ENCODE measurements at regions not wholly inside any gene's neighbourhood (a gene's known extent, or its start where the extent isn't known, plus 50 kb on each side); places are given as distances from the start of the nearest gene placed in this dataset.

DNA sequence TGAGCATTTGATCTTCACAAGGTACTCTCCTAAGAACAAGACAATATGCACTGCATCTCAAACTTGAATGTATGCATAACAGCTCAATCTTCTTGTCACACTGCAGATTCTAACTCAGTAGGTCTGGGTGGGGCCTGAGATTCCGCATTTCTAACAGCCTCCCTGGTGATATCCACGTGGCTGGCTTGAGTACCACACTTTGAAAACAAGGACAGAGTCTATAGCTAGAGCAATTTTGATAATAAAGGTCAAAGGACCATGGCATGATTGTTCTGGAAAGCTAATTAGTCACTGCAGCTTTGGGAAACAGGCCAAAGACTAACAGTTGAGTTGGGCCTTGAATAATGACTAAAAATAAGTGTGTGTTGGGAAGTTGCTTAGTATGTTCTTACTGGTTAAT, 213.3 kb downstream of the GBA3 start:
- DNase-seq (ENCODE audit: insufficient read length, low spot score) (no peak), FAIRE-seq (no peak)
- no peak for TF ChIP-seq SPI1 (IDR thresholded peaks at IDR 0.05; ENCODE audit: low read depth, low read length)
- TF ChIP-seq PAX5 (IDR thresholded peaks at IDR 0.05; ENCODE audit: insufficient read depth, low read length, severe bottlenecking), result no peak

DNA sequence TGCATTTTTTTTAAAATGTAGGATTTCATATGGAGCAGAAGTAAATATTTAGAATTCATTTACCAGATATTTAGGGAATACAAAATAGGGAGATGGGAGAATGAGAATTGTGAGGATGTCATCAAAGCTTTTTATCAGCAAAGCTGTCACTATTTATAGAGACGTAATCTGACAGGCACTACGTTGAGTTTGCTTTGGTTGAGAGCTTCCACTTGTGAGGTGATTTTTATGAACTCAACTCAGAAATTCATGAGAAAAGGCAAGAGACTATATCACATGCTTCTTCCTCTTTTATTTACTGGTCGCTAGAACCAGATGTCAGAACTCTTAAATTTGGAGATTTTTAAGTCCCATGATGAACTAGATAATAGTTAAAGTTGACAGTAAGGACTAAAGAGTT, 211.2 kb downstream of the GBA3 start:
- TF ChIP-seq TAF1 (IDR thresholded peaks at IDR 0.05; ENCODE audit: low read depth, low read length) (no peak), PAX5 (IDR thresholded peaks at IDR 0.05; ENCODE audit: insufficient read depth, low read length, severe bottlenecking) (no peak), POU2F2 (IDR thresholded peaks at IDR 0.05; ENCODE audit: low read depth, low read length) (no peak), POLR2AphosphoS5 (IDR thresholded peaks at IDR 0.05; ENCODE audit: low read depth, low read length) (no peak)
- no peak for FAIRE-seq
- DNase-seq (ENCODE audit: insufficient read length, low spot score), result no peak

DNA sequence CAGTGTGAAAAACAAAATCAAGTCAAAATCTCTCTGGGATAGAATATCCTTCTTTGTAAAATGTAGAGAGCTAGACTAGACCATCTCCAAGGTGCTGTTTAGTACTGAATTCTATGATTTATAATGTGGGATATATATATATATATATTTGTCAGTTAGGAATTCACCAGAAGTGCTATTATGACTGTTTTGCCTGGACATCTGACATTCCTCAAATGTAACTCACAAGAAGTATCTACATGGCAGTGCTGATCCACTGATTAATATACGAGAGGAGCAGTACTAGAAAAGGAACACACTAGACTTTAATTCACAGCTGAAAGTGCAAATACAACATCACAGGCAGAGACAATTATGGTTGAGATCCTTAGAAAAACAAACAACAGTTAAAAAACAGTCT, 208.9 kb downstream of the GBA3 start:
- TF ChIP-seq SPI1 (IDR thresholded peaks at IDR 0.05; ENCODE audit: low read depth, low read length) (no peak), POLR2A (IDR thresholded peaks at IDR 0.05; ENCODE audit: low read depth, low read length) (no peak), PAX5 (IDR thresholded peaks at IDR 0.05; ENCODE audit: insufficient read depth, low read length, severe bottlenecking) (no peak), POU2F2 (IDR thresholded peaks at IDR 0.05; ENCODE audit: low read depth, low read length) (no peak)
- no peak for FAIRE-seq
- no peak for DNase-seq (ENCODE audit: insufficient read length, low spot score)

DNA sequence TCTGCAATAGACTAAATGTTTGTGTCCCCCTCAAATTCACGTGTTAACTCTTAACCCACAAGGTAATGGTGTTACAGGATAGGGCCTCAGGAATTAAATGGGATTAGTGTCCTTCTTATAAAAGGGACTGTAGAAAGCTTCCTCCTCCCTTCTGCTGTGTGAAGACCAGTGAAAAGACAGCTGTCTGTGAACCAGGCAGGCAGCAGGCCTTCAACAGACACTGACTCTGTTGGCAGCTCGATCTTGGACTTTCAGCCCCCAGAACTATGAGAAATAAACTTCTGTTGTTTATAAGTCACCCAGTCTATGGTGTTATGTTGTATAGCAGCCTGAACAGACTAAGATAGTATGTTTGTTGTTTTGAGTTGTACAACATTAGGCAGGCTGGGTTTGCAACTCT, 208.1 kb downstream of the GBA3 start:
- FAIRE-seq (no peak), DNase-seq (ENCODE audit: insufficient read length, low spot score) (no peak)
- no peak for TF ChIP-seq POU2F2 (IDR thresholded peaks at IDR 0.05; ENCODE audit: low read depth, low read length)
- TF ChIP-seq POLR2AphosphoS5 (IDR thresholded peaks at IDR 0.05; ENCODE audit: low read depth, low read length), result no peak
- TF ChIP-seq POLR2A (IDR thresholded peaks at IDR 0.05; ENCODE audit: low read depth, low read length), result no peak
- TF ChIP-seq TAF1 (IDR thresholded peaks at IDR 0.05; ENCODE audit: low read depth, low read length), result no peak
- no peak for TF ChIP-seq PAX5 (IDR thresholded peaks at IDR 0.05; ENCODE audit: insufficient read depth, low read length, severe bottlenecking)
- TF ChIP-seq SPI1 (IDR thresholded peaks at IDR 0.05; ENCODE audit: low read depth, low read length), result no peak

DNA sequence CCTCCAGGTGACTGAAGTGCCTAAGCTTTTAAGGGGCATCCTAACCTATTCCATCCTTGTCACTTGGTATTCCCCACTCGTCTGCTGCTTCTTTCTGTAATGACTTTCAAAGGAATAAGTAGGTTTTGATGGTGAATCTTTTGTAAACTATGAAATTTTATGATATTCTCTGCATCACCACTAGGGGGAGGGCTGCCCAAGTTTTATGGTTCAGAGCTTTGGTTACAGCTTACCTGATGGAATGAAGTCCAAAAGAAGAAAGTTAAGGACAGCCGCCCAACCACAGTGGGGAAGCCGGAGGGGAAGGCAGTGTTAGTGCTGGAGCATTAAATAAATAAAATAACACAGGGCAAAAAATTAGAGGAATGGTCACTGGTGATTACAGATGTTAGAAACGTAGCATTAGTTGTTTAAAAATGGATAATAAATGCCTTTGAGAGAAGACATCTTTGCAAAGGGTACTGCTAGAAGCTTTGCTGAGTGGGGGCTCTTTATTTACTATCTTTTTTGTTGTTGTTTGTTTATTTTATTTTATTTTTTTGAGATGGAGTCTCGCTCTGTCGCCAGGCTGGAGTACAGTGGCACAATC, 204.9 kb downstream of the GBA3 start:
- TF ChIP-seq SPI1 (IDR thresholded peaks at IDR 0.05; ENCODE audit: low read depth, low read length) (no peak), POU2F2 (IDR thresholded peaks at IDR 0.05; ENCODE audit: low read depth, low read length) (no peak), POLR2A (IDR thresholded peaks at IDR 0.05; ENCODE audit: low read depth, low read length) (no peak)
- FAIRE-seq, result no peak
- peak; percentile 8 for DNase-seq (ENCODE audit: insufficient read length, low spot score)

DNA sequence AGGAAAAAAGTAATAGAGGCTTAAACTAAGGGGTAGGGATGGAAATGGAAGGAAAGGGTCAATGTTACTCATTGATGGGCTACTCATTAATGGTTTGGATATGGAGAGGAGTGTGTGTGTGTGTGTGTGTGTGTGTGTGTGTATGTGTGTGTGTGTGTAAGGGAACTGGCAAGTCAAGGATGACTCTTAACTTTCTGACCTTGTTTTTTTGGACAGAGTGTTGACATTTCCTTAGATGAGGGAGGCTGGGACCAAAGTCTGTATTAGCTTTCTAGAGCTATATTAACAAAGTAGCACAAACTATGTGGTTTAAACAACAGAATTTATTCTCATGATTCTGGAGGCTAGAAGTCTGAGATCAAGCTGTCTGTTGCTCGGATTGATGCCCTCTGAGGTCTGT, 202.7 kb downstream of the GBA3 start:
- DNase-seq (ENCODE audit: insufficient read length, low spot score), result no peak
- TF ChIP-seq TAF1 (IDR thresholded peaks at IDR 0.05; ENCODE audit: low read depth, low read length) (no peak), POLR2AphosphoS5 (IDR thresholded peaks at IDR 0.05; ENCODE audit: low read depth, low read length) (no peak), POU2F2 (IDR thresholded peaks at IDR 0.05; ENCODE audit: low read depth, low read length) (no peak), SPI1 (IDR thresholded peaks at IDR 0.05; ENCODE audit: low read depth, low read length) (no peak), PAX5 (IDR thresholded peaks at IDR 0.05; ENCODE audit: insufficient read depth, low read length, severe bottlenecking) (no peak), POLR2A (IDR thresholded peaks at IDR 0.05; ENCODE audit: low read depth, low read length) (no peak)
- FAIRE-seq, result no peak

DNA sequence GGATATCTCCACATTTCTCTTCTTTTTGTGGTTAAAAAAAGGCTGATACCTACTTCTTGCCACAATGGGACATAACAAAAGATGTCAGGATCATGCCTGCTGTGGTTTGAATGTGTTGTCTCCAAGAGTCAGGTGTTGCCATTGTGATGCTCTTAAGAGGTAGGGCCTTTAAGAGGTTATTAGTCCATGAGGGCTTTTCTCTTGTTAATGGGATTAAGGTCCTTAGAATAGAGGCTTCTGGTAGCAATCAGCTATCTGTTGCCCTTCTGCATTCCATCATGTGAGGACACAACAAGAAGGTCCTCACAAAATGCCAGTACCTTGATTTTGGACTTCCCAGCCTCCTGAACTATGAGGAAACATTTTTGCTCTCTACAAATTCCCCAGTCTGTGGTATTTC, 191.4 kb downstream of the GBA3 start:
- DNase-seq (ENCODE audit: insufficient read length, low spot score) (no peak), FAIRE-seq (no peak)
- TF ChIP-seq POU2F2 (IDR thresholded peaks at IDR 0.05; ENCODE audit: low read depth, low read length), result no peak
- TF ChIP-seq SPI1 (IDR thresholded peaks at IDR 0.05; ENCODE audit: low read depth, low read length), result no peak
- no peak for TF ChIP-seq TAF1 (IDR thresholded peaks at IDR 0.05; ENCODE audit: low read depth, low read length)
- TF ChIP-seq POLR2A (IDR thresholded peaks at IDR 0.05; ENCODE audit: low read depth, low read length), result no peak

DNA sequence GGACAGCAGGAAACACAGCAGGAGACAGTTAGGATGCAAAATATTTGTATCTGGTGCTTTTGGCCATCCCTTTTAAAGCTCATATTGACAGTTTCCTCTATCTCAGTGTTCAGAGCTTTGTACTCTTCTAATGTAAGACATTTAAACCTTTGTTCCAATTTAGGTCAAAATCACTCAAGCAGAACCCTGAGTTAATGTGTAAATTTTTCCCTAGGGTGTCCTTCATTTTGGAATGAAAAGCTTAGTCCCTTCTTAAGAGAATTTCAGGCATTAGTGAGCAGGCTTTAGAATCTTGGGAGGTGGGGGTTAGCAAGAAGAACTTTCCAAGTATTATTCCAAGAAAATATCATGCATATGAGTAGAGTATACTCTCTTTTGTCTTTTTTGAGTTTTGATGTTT, 188.7 kb downstream of the GBA3 start:
- no peak for TF ChIP-seq POLR2A (IDR thresholded peaks at IDR 0.05; ENCODE audit: low read depth, low read length)
- no peak for TF ChIP-seq POU2F2 (IDR thresholded peaks at IDR 0.05; ENCODE audit: low read depth, low read length)
- DNase-seq (ENCODE audit: insufficient read length, low spot score) (no peak), FAIRE-seq (no peak)

DNA sequence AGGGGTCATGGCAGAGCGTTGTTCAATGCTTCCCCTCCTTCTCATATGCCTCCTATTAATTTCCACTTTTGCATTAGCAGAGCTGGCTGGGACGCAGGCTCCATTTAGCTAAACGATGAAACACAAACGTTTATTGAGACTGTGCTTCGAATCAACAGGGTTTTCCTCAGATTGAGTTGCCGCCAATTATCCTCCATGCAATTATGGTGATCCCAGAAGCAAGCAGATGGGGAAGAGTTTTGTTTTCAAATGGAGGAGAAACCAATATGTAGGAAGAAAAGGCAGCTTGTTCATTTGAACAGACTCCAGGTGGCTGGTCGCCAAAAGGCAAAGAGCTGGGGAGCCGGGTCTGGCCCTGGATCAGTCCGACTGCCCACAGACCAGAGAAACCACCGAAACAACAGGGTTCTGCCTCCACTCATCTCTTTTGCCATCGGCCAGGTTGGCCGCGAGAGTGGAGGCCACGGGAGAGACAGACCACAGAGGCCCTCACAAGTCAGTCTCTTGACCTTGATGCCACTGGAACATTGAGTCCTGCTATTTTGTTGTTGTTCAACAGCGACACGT, 184.8 kb downstream of the GBA3 start:
- DNase-seq (ENCODE audit: insufficient read length, low spot score) (no peak), FAIRE-seq (no peak)
- no peak for TF ChIP-seq SPI1 (IDR thresholded peaks at IDR 0.05; ENCODE audit: low read depth, low read length)
- no peak for TF ChIP-seq POU2F2 (IDR thresholded peaks at IDR 0.05; ENCODE audit: low read depth, low read length)
- TF ChIP-seq POLR2A (IDR thresholded peaks at IDR 0.05; ENCODE audit: low read depth, low read length), result no peak
- no peak for TF ChIP-seq PAX5 (IDR thresholded peaks at IDR 0.05; ENCODE audit: insufficient read depth, low read length, severe bottlenecking)
- TF ChIP-seq TAF1 (IDR thresholded peaks at IDR 0.05; ENCODE audit: low read depth, low read length), result no peak
- no peak for TF ChIP-seq POLR2AphosphoS5 (IDR thresholded peaks at IDR 0.05; ENCODE audit: low read depth, low read length)

DNA sequence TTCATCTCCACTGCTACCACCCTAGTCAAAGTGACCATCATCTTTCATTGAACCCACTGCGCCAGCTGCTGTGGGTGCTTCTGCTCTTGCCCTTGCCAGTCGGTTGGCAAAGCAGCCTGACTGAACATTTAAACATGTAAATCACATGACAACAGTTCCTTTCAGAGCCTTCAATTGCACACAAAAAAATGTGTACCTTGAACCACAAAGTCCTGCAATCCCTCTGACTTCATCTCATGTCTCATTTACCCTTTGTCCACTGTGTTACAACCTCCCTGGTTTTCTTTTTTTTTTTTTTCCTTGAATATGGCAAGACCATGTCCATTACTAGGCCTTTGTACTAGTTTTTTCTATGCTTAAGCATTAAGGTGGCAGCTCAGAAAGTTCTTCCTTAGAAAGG, 183.5 kb downstream of the GBA3 start:
- DNase-seq (ENCODE audit: insufficient read length, low spot score), result no peak
- TF ChIP-seq POLR2AphosphoS5 (IDR thresholded peaks at IDR 0.05; ENCODE audit: low read depth, low read length) (no peak), POLR2A (IDR thresholded peaks at IDR 0.05; ENCODE audit: low read depth, low read length) (no peak), POU2F2 (IDR thresholded peaks at IDR 0.05; ENCODE audit: low read depth, low read length) (no peak), TAF1 (IDR thresholded peaks at IDR 0.05; ENCODE audit: low read depth, low read length) (no peak), SPI1 (IDR thresholded peaks at IDR 0.05; ENCODE audit: low read depth, low read length) (no peak), PAX5 (IDR thresholded peaks at IDR 0.05; ENCODE audit: insufficient read depth, low read length, severe bottlenecking) (no peak)
- no peak for FAIRE-seq

Data from GM12891 (cell line).